ENCODE measurements at regions not wholly inside any gene's neighbourhood (a gene's known extent, or its start where the extent isn't known, plus 50 kb on each side); places are given as distances from the start of the nearest gene placed in this dataset.

DNA sequence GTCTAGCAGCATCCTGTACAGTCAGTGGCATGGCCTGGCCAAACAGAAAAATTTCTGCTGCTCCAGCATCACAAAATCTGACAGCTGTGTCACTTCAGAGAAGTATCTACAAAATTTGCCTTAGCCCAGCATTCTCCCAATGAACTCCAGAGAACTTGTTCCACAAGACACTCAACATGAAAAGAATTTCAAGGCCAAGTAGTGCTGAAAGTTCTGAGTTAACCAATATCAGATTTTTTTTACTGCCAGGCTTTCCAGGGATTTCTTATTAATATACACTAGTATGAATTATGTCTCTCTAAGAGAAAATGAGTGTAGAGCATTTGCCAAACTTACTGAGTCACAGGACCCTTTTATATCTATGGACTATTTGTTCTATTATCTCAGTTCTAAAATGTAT lies 68.8 kb downstream of the OR5AK2 start:
- TF ChIP-seq, protein P1, sequence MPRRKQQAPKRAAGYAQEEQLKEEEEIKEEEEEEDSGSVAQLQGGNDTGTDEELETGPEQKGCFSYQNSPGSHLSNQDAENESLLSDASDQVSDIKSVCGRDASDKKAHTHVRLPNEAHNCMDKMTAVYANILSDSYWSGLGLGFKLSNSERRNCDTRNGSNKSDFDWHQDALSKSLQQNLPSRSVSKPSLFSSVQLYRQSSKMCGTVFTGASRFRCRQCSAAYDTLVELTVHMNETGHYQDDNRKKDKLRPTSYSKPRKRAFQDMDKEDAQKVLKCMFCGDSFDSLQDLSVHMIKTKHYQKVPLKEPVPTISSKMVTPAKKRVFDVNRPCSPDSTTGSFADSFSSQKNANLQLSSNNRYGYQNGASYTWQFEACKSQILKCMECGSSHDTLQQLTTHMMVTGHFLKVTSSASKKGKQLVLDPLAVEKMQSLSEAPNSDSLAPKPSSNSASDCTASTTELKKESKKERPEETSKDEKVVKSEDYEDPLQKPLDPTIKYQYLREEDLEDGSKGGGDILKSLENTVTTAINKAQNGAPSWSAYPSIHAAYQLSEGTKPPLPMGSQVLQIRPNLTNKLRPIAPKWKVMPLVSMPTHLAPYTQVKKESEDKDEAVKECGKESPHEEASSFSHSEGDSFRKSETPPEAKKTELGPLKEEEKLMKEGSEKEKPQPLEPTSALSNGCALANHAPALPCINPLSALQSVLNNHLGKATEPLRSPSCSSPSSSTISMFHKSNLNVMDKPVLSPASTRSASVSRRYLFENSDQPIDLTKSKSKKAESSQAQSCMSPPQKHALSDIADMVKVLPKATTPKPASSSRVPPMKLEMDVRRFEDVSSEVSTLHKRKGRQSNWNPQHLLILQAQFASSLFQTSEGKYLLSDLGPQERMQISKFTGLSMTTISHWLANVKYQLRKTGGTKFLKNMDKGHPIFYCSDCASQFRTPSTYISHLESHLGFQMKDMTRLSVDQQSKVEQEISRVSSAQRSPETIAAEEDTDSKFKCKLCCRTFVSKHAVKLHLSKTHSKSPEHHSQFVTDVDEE (CRISPR knock-in tag; IDR thresholded peaks at IDR 0.05), result no peak
- no peak for TF ChIP-seq ZNF8 (CRISPR knock-in tag; IDR thresholded peaks at IDR 0.05)
- no peak for TF ChIP-seq ZNF565 (CRISPR knock-in tag; conservative IDR thresholded peaks at IDR 0.05; ENCODE audit: low read depth)
- TF ChIP-seq CSDC2 (CRISPR knock-in tag; IDR thresholded peaks at IDR 0.05), result no peak
- no peak for TF ChIP-seq ZFP30 (CRISPR knock-in tag; IDR thresholded peaks at IDR 0.05)
- no peak for TF ChIP-seq SNAI2 (CRISPR knock-in tag; IDR thresholded peaks at IDR 0.05)

Measured in SK-N-SH treated with all-trans-retinoic acid at 6 μM for 48 hours (cell line).